ENCODE measurements at regions not wholly inside any gene's neighbourhood (a gene's known extent, or its start where the extent isn't known, plus 50 kb on each side); places are given as distances from the start of the nearest gene placed in this dataset.

GRCh38 chr2:239569401-239570090 is 168.7 kb upstream of the HDAC4 start:
- DNase-seq (ENCODE audit: low read depth) = no peak

DNA sequence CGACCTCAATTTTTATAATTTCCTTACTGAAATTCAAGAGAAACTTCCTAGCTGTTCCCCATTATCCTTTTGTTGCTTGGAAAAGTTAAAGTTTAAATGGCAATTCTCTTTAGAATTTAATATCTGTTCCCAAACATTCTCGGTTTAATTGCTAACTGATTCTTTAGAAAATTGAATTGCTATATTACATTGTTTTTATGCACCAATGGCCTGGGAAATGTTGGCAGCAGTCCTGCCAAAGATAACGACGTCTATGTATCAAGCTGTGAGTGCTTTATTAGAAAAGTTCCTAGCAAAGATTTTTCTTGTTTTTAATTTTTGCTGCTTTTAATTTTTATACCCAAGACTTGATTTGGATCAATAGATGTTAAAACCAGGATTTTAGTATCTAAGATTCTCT is 167.8 kb upstream of the HDAC4 start:
- DNase-seq (ENCODE audit: low read depth) = no peak

DNA sequence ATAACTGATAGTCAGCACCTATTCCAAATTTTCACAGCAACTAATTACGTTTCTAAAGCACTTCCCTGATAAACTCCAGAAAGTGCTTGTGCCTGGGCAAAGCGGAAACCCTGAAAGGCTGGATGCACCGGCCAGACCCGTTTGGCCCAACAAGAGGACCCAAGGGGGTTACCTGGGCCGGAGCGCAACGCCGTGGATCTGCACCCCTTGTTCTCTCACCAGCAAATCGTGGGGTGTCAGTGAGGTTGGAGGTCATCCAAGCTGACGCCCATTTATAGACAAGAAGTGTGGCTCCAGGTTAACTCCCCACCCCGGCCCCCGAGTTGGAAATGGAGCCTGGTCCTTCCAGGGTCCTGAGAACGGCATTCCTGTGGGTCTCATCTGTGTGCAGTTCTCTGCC is 167.0 kb upstream of the HDAC4 start:
- no peak for DNase-seq (ENCODE audit: low read depth)

- no peak for DNase-seq (ENCODE audit: low read depth)
These were observed 166.3 kb upstream of the HDAC4 start for GRCh38 chr2:239566995-239567568.

- no peak for DNase-seq (ENCODE audit: low read depth)
These were observed 165.6 kb upstream of the HDAC4 start for GRCh38 chr2:239566162-239566994.

DNA sequence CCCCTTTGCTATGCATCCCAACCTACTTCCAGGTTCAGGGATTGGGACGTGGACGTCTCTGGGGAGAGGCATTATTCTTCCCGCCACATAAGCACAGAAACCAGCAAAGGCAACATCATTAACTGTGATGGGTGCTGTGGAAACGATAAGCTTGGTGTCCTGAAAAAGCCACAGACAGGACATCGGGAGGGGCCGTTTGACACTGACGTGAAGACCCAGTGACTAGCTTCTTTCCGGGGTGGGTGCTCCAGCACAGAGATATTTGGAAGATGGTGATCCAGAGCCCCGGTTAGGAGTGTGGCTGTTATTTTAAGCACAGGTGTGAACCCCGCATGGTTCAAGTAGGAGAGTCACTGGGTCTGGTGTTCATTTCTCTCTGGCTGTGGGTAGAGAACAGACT is 163.8 kb upstream of the HDAC4 start:
- DNase-seq (ENCODE audit: low read depth) = no peak

DNA sequence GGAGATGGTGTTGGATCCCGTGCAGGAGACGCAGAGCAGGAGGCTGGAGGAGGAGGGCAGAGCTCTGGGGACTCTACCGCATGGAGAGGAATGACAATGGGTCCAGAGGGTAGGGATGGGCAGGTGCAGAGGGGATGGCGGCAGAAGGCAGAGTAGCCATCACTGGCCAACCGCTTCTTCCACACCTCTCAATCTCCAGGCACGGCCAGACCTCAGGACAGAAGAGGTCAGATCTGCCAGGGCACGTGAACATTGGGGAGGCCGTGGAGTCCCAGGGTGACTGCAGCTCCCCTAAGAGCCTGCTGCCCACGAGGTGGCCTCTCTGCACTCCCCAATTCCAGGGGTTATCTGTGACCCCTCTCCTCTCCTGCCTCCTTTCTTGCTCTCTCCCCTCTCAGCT is 162.7 kb upstream of the HDAC4 start:
- no peak for DNase-seq (ENCODE audit: low read depth)

GRCh38 chr2:239561446-239562001 is 160.7 kb upstream of the HDAC4 start:
- DNase-seq (ENCODE audit: low read depth) = peak; percentile 58

GRCh38 chr2:239559417-239560261 is 158.8 kb upstream of the HDAC4 start:
- no peak for DNase-seq (ENCODE audit: low read depth)

GRCh38 chr2:239558661-239559060 is 157.8 kb upstream of the HDAC4 start:
- no peak for DNase-seq (ENCODE audit: low read depth)

DNA sequence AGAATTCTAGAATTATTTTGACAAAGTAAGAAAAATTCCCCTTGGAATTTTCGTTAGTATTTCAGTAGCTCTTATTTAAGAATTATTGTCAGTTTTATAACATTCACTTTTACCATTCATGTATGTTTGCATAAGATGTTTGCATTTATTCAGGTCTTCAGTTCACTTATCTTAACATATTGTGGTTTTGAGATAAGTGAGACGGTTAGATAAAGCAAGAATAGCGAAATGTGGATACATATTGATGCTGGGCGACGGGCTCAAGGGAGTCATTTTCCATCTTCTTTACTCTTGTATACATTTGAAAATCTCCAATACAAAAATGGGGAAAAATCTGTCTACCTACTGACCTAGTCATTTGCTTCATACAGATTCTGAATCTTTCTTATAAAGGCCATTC is 156.7 kb upstream of the HDAC4 start:
- DNase-seq (ENCODE audit: low read depth) = no peak

GRCh38 chr2:239555571-239555905 is 154.7 kb upstream of the HDAC4 start:
- no peak for DNase-seq (ENCODE audit: low read depth)

- DNase-seq (ENCODE audit: low read depth) = no peak
These were observed 154.1 kb upstream of the HDAC4 start for GRCh38 chr2:239554766-239555570.

GRCh38 chr2:239553376-239554000 is 152.7 kb upstream of the HDAC4 start:
- DNase-seq (ENCODE audit: low read depth) = no peak

- DNase-seq (ENCODE audit: low read depth) = no peak
These were observed 151.6 kb upstream of the HDAC4 start for GRCh38 chr2:239552213-239552926.

DNA sequence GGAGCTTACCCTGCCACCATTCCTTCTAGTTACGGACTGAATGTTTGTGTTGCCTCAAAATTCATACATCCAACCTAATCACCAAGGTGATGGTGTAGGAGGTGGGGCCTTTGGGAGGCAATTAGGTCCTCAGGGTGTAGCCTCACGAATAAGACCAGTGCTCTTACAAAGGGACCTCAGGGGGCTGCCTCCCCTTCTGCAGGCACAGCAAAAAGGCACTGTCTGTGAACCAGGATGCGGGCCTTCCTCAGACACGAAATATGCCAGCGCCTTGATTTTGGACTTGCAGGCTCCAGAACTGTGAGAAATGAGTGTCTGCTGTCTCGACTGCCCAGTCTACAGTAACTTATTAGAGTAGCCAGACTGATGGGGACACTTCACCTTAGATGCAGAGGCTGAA is 150.4 kb upstream of the HDAC4 start:
- no peak for DNase-seq (ENCODE audit: low read depth)

DNA sequence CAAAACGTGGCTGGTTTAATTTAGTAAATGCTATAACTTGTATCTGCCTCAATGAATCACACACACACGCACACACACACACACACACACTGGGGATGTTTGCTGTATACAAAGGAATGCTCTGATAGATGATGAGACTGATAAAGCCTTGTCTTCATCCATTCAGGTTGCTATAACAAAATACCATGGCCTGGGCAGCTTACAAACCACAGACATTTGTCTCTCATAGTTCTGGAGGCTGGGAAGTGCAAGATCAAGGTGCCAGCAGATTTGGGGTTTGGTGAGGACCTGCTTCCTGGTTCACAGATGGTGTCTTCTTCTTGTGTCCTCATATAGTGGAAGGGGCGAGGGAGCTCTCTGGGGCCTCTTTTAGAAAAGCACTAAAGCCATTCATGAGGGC is 149.5 kb upstream of the HDAC4 start:
- no peak for DNase-seq (ENCODE audit: low read depth)

DNA sequence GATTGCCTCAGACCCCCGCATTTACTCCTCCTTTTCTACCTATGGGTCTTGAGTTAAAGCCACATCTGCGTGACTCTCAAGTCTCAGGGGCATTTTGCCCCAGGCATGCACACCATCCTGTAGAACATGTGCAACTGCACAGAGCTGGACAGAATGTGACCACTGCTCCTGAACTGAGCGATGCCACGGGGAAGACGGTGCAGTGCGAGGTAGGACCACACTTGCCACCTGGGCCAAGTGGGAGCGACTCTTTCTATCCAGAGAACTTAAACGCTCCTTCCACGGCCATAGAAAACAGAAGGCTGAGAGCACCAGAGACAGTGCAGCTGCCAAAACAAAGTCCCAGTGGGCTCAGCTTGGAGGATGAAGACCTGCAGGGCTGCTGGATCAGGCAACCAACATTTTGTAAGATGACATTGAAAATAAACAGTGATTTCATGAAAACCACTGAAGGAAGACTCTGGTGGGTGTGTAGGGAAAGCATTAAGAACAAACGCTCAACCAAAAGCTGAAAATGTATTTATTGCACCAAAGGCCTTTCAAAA is 149.0 kb upstream of the HDAC4 start:
- DNase-seq (ENCODE audit: low read depth) = no peak

- DNase-seq (ENCODE audit: low read depth) = no peak
These were observed 148.3 kb upstream of the HDAC4 start for GRCh38 chr2:239548965-239549595.

Measured in GM04504 (cell line).